ENCODE measurements at regions not wholly inside any gene's neighbourhood (a gene's known extent, or its start where the extent isn't known, plus 50 kb on each side); places are given as distances from the start of the nearest gene placed in this dataset.

DNA sequence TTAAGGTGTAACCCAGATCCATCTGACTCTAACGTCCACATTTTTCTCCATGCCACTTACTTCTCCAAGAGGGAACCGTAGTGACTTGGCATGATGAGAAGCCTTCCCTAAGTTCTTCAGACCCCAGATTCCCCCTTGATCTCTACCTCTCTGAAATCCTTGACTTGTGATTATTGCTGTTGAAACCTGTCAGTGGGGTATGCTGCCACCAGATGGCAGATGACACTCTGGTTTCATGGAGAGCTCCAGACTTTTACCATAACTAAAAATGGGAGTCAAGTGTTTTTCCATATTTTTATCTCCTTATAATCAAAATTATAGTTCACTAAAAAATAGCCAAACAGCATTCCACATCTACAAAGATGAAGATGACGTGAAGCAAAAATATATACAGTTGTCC lies 504.2 kb downstream of the SOX6 start:
- Mint-ChIP-seq H3K4me3 (no peak overlapping the region), H3K27me3 (no peaks in the 10 kb centered on the region), H3K36me3 (no peaks in the 10 kb centered on the region), H3K27ac (no peak overlapping the region), H3K9me3 (peaks cover 0 to 4% (median 0%) of the 10 kb centered on the region in 7 donors), H3K4me1 (no peaks in the 10 kb centered on the region)
- H3K9me3 ChIP-seq (ENCODE audit: control insufficient read depth in 2 of 2, low read length in 2 of 2), result no peaks in the 10 kb centered on the region
- H3K27me3 ChIP-seq (ENCODE audit: control insufficient read depth, insufficient read depth, low read length), result no peaks in the 10 kb centered on the region
- DNase-seq (no peak), ATAC-seq (ENCODE audit: low read depth in 2 of 2) (no peak)
- no peaks in the 10 kb centered on the region for H3K4me1 ChIP-seq (ENCODE audit: control insufficient read depth, insufficient read depth, low read length, poor library complexity, severe bottlenecking)
- H3K4me3 ChIP-seq (ENCODE audit: low read depth, low read length), result no peak overlapping the region
- H3K27ac ChIP-seq (ENCODE audit: insufficient read depth, low read length, poor library complexity, severe bottlenecking), result no peak overlapping the region
- no peaks in the 10 kb centered on the region for H3K36me3 ChIP-seq (ENCODE audit: control insufficient read depth, insufficient read depth, low read length)

DNA sequence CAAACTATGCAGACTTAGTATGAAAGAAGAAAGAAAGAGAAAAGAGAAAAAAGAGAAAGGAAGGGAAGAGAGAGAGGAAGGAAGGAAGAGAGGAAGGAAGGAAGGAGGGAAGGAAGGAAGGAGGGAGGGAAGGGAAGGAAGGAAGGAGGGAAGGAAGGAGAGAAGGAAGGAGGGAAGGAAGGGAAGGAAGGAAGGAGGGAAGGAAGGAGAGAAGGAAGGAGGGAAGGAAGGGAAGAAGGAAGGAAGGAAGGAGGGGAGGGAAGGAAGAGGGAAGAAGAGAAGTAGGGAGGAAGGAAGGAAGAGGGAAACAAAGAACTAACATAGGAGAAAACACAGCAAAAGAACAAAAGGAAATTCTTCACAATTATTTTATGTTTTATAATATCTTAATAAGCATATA lies 502.1 kb downstream of the SOX6 start:
- no peaks in the 10 kb centered on the region for H3K9me3 ChIP-seq (ENCODE audit: control insufficient read depth in 2 of 2, low read length in 2 of 2)
- no peaks in the 10 kb centered on the region for H3K27me3 Mint-ChIP-seq
- no peak overlapping the region for H3K27ac Mint-ChIP-seq
- no peaks in the 10 kb centered on the region for H3K36me3 Mint-ChIP-seq
- H3K4me3 Mint-ChIP-seq, result no peak overlapping the region
- DNase-seq, result no peak
- peaks cover 0 to 5% (median 0%) of the 10 kb centered on the region in 7 donors for H3K9me3 Mint-ChIP-seq
- no peaks in the 10 kb centered on the region for H3K4me1 ChIP-seq (ENCODE audit: control insufficient read depth, insufficient read depth, low read length, poor library complexity, severe bottlenecking)
- ATAC-seq (ENCODE audit: low read depth in 2 of 2), result no peak
- no peaks in the 10 kb centered on the region for H3K36me3 ChIP-seq (ENCODE audit: control insufficient read depth, insufficient read depth, low read length)
- H3K4me3 ChIP-seq (ENCODE audit: low read depth, low read length), result no peak overlapping the region
- no peaks in the 10 kb centered on the region for H3K27me3 ChIP-seq (ENCODE audit: control insufficient read depth, insufficient read depth, low read length)
- H3K27ac ChIP-seq (ENCODE audit: insufficient read depth, low read length, poor library complexity, severe bottlenecking), result no peak overlapping the region
- no peaks in the 10 kb centered on the region for H3K4me1 Mint-ChIP-seq

DNA sequence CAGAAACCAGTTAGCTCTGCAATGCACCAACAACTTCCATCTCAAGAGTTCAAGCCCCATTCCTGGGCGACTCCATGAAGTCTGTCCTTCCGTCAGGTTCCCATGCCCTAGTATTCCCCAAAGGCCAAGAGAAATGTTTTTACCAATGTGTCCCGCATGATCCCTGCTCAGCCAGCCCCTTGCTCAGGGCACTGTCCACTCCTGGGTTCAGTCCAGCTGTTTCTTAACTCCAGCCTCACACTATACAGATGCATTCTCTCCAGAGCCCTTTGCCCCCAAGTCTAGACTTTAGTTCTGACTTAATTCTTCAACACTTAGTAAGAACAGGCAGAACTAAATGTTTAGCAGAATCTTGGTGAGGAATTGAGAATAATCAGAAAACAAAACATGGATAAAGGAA lies 497.5 kb downstream of the SOX6 start:
- ATAC-seq (ENCODE audit: low read depth in 2 of 2) (no peak), DNase-seq (no peak)
- H3K27me3 ChIP-seq (ENCODE audit: control insufficient read depth, insufficient read depth, low read length), result no peaks in the 10 kb centered on the region
- no peaks in the 10 kb centered on the region for H3K36me3 ChIP-seq (ENCODE audit: control insufficient read depth, insufficient read depth, low read length)
- H3K4me1 ChIP-seq (ENCODE audit: control insufficient read depth, insufficient read depth, low read length, poor library complexity, severe bottlenecking), result no peaks in the 10 kb centered on the region
- no peak overlapping the region for H3K4me3 ChIP-seq (ENCODE audit: low read depth, low read length)
- H3K27me3 Mint-ChIP-seq, result peaks cover 9% of the 10 kb centered on the region
- H3K27ac Mint-ChIP-seq, result no peak overlapping the region
- no peaks in the 10 kb centered on the region for H3K9me3 ChIP-seq (ENCODE audit: control insufficient read depth in 2 of 2, low read length in 2 of 2)
- H3K27ac ChIP-seq (ENCODE audit: insufficient read depth, low read length, poor library complexity, severe bottlenecking), result no peak overlapping the region
- H3K4me3 Mint-ChIP-seq, result no peak overlapping the region
- H3K4me1 Mint-ChIP-seq, result no peaks in the 10 kb centered on the region
- peaks cover 0 to 4% (median 1%) of the 10 kb centered on the region in 7 donors for H3K9me3 Mint-ChIP-seq
- H3K36me3 Mint-ChIP-seq, result no peaks in the 10 kb centered on the region

DNA sequence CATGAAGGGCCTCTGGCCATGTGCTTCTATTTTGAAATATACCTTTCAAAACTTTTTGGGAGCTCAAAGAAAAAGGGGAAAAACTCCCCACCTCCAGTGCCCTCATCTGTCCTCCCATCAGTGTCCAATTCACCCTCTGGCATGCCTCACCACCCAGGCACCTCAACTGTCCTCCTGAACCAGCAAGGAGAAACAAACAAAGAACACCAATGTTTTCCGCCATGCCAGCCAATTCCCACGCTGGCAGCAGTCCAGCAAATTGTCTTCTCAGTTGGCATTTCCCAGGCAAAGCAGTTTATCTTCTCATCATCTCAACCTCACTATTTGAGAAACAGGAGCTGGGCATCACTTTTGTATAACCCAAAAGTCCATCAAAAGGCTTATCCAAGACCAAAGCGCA lies 496.9 kb downstream of the SOX6 start:
- no peak overlapping the region for H3K4me3 Mint-ChIP-seq
- no peaks in the 10 kb centered on the region for H3K36me3 Mint-ChIP-seq
- H3K9me3 Mint-ChIP-seq, result peaks cover 0 to 4% (median 1%) of the 10 kb centered on the region in 7 donors
- H3K27ac Mint-ChIP-seq, result no peak overlapping the region
- H3K27ac ChIP-seq (ENCODE audit: insufficient read depth, low read length, poor library complexity, severe bottlenecking), result no peak overlapping the region
- peaks cover 9% of the 10 kb centered on the region for H3K27me3 Mint-ChIP-seq
- no peaks in the 10 kb centered on the region for H3K27me3 ChIP-seq (ENCODE audit: control insufficient read depth, insufficient read depth, low read length)
- DNase-seq (no peak), ATAC-seq (ENCODE audit: low read depth in 2 of 2) (no peak)
- no peak overlapping the region for H3K4me3 ChIP-seq (ENCODE audit: low read depth, low read length)
- H3K36me3 ChIP-seq (ENCODE audit: control insufficient read depth, insufficient read depth, low read length), result no peaks in the 10 kb centered on the region
- H3K4me1 Mint-ChIP-seq, result no peaks in the 10 kb centered on the region
- no peaks in the 10 kb centered on the region for H3K4me1 ChIP-seq (ENCODE audit: control insufficient read depth, insufficient read depth, low read length, poor library complexity, severe bottlenecking)
- no peaks in the 10 kb centered on the region for H3K9me3 ChIP-seq (ENCODE audit: control insufficient read depth in 2 of 2, low read length in 2 of 2)

DNA sequence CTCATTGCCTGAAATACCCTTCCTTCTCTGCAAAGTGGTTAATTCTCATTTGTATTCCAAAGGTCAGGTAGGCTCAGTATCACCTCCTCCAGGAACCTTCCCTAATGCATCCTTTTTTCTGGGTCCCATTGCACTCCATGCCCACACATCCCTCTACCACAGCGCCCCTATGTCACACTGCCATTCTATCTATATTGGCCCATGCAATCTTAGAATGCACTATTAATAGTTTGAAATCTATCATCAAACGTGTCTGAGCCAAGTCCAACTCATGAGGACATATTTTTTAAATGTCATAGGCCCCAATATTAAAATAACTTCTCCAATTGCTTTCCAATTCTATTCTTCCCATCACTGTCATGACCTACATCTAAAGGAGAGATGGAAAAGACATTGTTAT lies 495.1 kb downstream of the SOX6 start:
- no peak overlapping the region for H3K4me3 ChIP-seq (ENCODE audit: low read depth, low read length)
- ATAC-seq (ENCODE audit: low read depth in 2 of 2) (no peak), DNase-seq (no peak)
- no peaks in the 10 kb centered on the region for H3K9me3 ChIP-seq (ENCODE audit: control insufficient read depth in 2 of 2, low read length in 2 of 2)
- peaks cover 9% of the 10 kb centered on the region for H3K27me3 Mint-ChIP-seq
- H3K27me3 ChIP-seq (ENCODE audit: control insufficient read depth, insufficient read depth, low read length), result no peaks in the 10 kb centered on the region
- H3K4me3 Mint-ChIP-seq, result no peak overlapping the region
- no peaks in the 10 kb centered on the region for H3K36me3 ChIP-seq (ENCODE audit: control insufficient read depth, insufficient read depth, low read length)
- no peak overlapping the region for H3K27ac ChIP-seq (ENCODE audit: insufficient read depth, low read length, poor library complexity, severe bottlenecking)
- no peaks in the 10 kb centered on the region for H3K36me3 Mint-ChIP-seq
- H3K9me3 Mint-ChIP-seq, result peaks cover 0 to 4% (median 1%) of the 10 kb centered on the region in 7 donors
- H3K4me1 Mint-ChIP-seq, result no peaks in the 10 kb centered on the region
- no peaks in the 10 kb centered on the region for H3K4me1 ChIP-seq (ENCODE audit: control insufficient read depth, insufficient read depth, low read length, poor library complexity, severe bottlenecking)
- H3K27ac Mint-ChIP-seq, result no peak overlapping the region

DNA sequence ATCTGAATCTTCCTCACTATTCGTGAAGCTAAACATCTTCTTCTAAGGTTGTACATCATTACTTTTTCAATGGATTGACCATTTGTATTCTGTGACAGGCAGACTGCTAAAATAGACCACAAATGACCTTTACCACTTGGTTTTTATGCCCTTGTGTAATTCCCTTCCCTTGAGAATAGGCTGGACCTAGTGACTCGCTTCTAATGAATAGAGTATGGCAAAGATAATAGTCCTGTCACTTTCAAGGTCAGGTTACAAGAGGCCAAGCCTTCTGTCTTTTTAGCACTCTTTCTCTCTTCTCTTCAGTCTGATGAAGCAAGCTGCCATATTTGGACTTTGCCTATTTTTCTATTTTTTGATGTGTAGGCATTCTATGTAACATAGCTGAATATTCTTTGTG lies 492.9 kb downstream of the SOX6 start:
- no peak overlapping the region for H3K27ac Mint-ChIP-seq
- no peaks in the 10 kb centered on the region for H3K27me3 ChIP-seq (ENCODE audit: control insufficient read depth, insufficient read depth, low read length)
- H3K4me1 Mint-ChIP-seq, result no peaks in the 10 kb centered on the region
- no peaks in the 10 kb centered on the region for H3K9me3 ChIP-seq (ENCODE audit: control insufficient read depth in 2 of 2, low read length in 2 of 2)
- ATAC-seq (ENCODE audit: low read depth in 2 of 2) (no peak), DNase-seq (no peak)
- no peak overlapping the region for H3K4me3 Mint-ChIP-seq
- H3K27me3 Mint-ChIP-seq, result peaks cover 9% of the 10 kb centered on the region
- no peaks in the 10 kb centered on the region for H3K4me1 ChIP-seq (ENCODE audit: control insufficient read depth, insufficient read depth, low read length, poor library complexity, severe bottlenecking)
- H3K36me3 Mint-ChIP-seq, result no peaks in the 10 kb centered on the region
- peaks cover 0 to 4% (median 1%) of the 10 kb centered on the region in 7 donors for H3K9me3 Mint-ChIP-seq
- no peak overlapping the region for H3K4me3 ChIP-seq (ENCODE audit: low read depth, low read length)
- H3K36me3 ChIP-seq (ENCODE audit: control insufficient read depth, insufficient read depth, low read length), result no peaks in the 10 kb centered on the region
- H3K27ac ChIP-seq (ENCODE audit: insufficient read depth, low read length, poor library complexity, severe bottlenecking), result no peak overlapping the region

DNA sequence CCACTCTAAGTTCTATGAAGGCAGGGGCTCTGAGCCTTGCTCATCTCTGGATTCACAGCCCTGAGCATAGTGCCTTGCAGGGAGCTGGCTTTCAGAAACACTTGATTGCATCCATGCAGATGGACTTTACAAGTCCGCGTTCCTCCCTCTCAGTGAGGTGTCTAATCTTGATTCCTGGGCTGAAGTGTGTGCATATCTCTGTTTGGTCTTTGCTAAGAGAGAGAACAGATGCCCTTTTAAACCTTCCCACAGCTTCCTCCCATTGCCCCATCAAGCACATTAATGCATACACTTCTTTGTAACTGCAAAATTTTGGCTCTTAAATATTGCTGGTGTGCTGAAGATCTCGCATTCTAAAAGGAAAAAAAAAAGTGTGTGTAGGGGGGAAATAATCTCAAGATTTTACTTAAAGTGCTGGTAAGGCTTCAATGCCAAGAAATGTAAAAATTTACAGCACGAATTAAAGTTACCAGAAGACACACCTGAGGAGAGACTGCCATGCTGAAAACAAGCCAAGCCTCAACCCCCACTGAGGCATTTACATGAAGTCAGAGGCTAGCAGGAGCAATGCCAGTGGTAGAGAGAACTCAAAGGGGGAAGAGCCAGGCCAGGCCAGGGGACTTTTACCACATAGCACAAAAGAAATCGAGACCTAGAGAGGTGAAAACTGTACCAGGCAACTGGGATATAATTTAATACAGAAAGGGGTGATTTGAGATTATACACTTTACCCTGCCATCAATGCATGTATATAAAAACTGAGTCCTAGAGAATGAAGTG lies 492.1 kb downstream of the SOX6 start:
- no peaks in the 10 kb centered on the region for H3K36me3 Mint-ChIP-seq
- peaks cover 0 to 5% (median 1%) of the 10 kb centered on the region in 7 donors for H3K9me3 Mint-ChIP-seq
- ATAC-seq (ENCODE audit: low read depth in 2 of 2) (no peak), DNase-seq (no peak)
- no peaks in the 10 kb centered on the region for H3K4me1 Mint-ChIP-seq
- H3K4me1 ChIP-seq (ENCODE audit: control insufficient read depth, insufficient read depth, low read length, poor library complexity, severe bottlenecking), result no peaks in the 10 kb centered on the region
- H3K9me3 ChIP-seq (ENCODE audit: control insufficient read depth in 2 of 2, low read length in 2 of 2), result no peaks in the 10 kb centered on the region
- H3K27ac ChIP-seq (ENCODE audit: insufficient read depth, low read length, poor library complexity, severe bottlenecking), result no peak overlapping the region
- H3K4me3 Mint-ChIP-seq, result no peak overlapping the region
- no peak overlapping the region for H3K27ac Mint-ChIP-seq
- no peaks in the 10 kb centered on the region for H3K27me3 ChIP-seq (ENCODE audit: control insufficient read depth, insufficient read depth, low read length)
- H3K4me3 ChIP-seq (ENCODE audit: low read depth, low read length), result no peak overlapping the region
- H3K27me3 Mint-ChIP-seq, result peaks cover 9% of the 10 kb centered on the region
- no peaks in the 10 kb centered on the region for H3K36me3 ChIP-seq (ENCODE audit: control insufficient read depth, insufficient read depth, low read length)

Measured in CD4-positive, CD25-positive, alpha-beta regulatory T cell (primary cell).